Left renal pelvis (tissue), 4 donors: ENCODE measurements at regions not wholly inside any gene's neighbourhood (a gene's known extent, or its start where the extent isn't known, plus 50 kb on each side); places are given as distances from the start of the nearest gene placed in this dataset.
"Not testable (repeated sequence)": the region's sequence is repeated elsewhere in the genome, so short reads cannot be mapped to it uniquely, and the experiment has no call there.

Source experiments
- DNase-seq, 4 donors: peaks; one replicate each; pipeline ENCODE4 v3.0.0-alpha.2; 2013; ENCODE audit warnings: low read depth in 4 of 4, low spot score in 3 of 4

DNA sequence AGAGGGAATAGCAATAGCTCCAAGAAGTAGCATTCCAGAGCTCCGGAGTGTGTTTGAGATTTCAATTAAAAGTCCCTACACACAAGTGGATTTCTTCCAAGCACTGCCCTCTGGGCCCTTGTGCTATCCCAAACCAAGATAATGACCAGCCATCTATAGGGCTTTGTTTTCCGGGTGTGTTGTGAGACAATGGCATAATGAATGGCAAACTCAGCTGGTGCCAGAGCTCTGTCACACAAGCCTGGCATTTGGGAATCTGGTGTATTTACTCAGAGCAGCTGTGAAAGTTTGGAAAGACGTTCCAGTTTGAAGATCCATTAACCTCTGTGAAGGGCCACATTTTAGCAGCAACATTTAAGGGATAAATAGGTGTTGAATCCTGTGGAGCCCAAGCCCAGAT is 61.2 kb upstream of the TMTC2 start:
- no peak for DNase-seq

DNA sequence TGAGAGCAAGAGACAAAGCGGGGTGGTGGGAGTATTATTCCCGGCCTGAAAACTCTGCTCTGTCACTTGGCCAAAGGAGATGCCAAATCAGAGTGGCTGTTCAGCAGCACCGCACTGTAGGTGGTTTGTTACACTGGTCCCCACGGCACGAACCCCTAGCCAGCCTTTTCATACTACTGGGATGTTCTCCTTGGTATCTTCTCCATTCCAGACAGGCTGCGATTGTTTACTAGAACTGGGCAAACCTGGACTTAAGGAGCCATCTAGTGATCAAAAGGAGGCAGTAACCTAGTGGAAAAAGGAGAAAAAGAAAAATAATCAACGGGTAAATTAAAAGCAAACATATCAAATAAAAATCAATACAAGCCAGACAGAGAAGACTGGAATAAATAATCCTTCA is 58.9 kb upstream of the TMTC2 start:
- no peak for DNase-seq

DNA sequence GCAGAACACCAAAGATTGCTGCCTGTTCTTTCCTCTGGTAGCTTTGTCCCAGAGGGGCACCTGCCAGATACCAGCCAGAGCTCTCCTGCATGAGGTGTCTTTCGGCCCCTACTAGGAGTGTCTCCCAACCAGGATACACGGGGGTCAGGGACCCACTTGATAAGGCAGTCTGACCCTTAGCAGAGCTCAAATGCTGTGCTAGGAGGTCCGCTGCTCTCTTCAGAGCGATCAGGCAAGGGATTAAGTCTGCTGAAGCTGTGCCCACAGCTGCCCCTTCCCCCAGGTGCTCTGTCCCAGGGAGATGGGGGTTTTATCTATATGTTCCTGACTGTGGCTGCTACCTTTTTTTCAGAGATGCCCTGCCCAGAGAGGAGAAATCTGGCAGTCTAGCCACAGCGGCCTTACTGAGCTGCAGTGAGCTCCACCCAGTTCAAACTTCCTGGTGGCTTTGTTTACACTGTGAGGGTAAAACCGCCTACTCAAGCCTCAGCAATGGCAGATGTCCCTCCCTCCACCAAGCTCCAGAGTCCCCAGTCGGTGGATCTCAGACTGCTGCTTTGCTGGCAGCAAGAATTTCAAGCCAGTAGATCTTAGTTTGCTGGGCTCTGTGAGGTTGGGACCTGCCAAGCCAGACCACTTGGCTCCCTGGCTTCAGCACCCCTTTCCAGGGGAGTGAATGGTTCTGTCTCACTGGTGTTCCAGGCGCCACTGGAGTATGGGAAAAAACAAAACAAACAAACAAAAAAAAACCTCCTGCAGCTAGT is 52.0 kb upstream of the TMTC2 start:
- not testable (repeated sequence) for DNase-seq

DNA sequence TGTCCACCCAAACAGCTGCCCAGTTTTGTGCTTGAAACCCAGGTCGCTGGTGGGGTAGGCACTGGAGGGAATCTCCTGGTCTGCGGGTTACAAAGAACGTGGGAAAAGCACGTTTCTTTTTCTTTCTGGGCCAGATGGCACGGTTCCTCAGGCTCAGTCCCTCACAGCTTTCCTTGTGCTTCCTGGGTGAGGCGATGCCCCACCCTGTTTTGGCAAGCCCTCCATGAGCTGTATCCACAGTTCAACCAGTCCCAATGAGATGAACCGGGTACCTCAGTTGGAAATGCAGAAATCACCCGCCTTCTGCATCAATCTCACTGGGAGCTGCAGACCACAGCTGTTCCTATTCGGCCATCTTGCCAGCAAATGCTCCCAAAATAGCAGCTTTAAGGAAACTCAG is 51.4 kb upstream of the TMTC2 start:
- DNase-seq: no peak
